Stimulated activated CD4-positive, alpha-beta T cell treated with anti-CD3 and anti-CD28 coated beads, Interleukin-15, amount 100 ng/mL, for 48 hours (primary cell): ENCODE measurements at regions not wholly inside any gene's neighbourhood (a gene's known extent, or its start where the extent isn't known, plus 50 kb on each side); places are given as distances from the start of the nearest gene placed in this dataset.
"Not testable (repeated sequence)": the region's sequence is repeated elsewhere in the genome, so short reads cannot be mapped to it uniquely, and the experiment has no call there.

Source experiments
- DNase-seq, 2 donors: peaks; one replicate each; pipeline ENCODE4 v3.0.0-alpha.2; 2020; ENCODE audit warnings: low read depth in 2 of 2

DNA sequence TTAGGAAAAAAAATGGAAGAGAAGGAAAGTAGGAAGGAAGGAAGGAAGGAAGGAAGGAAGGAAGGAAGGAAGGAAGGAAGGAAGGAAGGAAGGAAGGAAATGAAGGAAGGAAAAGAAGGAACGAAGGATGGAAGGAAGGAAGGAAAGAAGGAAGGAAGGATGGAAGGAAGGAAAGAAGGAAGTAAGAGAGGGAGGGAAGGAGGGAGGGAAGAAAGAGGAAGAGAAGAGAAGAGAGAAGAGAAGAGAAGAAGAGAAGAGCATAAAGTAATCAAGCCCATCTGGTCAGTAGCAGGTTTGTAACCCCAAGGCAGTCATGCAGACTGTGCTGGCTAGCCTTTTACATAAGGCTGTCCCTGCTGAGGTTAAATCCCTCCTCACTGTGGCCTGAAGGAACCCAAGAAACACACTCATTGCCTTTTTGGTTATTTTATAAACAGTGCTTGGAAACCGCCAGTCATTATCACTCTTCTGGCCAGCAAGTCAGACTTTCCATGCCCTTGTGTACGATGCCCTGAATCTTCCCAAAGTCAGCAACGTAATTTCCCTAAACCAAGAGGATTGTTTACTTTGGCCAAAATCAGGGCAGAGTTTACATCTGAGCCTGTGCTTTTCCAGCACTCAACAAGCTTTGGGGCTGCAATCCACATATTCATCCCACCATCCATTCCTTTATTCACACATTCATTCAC is 409.6 kb upstream of the MAF start:
- no peak for DNase-seq

GRCh38 chr16:80008857-80009256 is 408.3 kb upstream of the MAF start:
- DNase-seq = no peak

GRCh38 chr16:80007231-80007630 is 406.7 kb upstream of the MAF start:
- no peak for DNase-seq

GRCh38 chr16:80006241-80007215 is 406.0 kb upstream of the MAF start:
- no peak for DNase-seq

GRCh38 chr16:80004113-80004512 is 403.6 kb upstream of the MAF start:
- no peak for DNase-seq

DNA sequence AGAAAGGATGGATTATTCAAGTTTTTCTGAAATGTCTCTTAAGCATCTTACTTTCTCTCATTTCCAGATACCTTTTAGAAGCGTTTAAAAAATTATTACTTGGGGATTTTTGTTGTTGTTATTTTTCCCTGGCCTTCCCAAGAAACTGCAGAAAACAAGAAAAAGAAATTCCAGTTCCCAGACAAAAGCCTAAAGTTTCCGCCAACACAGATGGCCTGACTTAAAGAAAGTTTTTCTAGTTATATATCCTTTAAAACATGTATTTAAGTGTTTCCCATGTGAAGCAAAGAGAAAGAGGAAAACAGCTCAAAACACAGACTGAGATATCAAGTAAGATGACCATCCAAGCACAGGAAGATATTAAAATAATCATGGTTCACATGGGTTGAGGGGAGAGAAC is 401.7 kb upstream of the MAF start:
- DNase-seq = no peak

GRCh38 chr16:79998143-79998542 is 397.6 kb upstream of the MAF start:
- no peak for DNase-seq

DNA sequence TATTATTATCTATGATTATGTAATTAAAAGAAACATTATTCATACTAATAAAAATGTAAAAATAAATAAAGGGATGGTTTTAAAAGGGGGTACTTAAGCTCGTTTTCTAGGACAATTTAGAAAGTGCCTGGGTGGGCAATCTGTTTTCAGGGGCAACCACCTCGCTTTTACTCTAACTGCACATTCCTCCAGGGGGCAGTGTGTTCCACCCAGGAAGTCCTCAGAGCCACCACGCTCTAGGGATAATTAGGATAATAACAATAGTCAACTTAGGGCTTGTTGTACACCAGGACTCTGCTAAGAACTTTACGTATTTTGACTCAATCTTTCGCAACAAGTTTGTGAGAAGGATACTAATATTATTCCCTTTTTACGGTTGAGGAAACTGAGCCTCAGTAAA is 396.7 kb upstream of the MAF start:
- no peak for DNase-seq

DNA sequence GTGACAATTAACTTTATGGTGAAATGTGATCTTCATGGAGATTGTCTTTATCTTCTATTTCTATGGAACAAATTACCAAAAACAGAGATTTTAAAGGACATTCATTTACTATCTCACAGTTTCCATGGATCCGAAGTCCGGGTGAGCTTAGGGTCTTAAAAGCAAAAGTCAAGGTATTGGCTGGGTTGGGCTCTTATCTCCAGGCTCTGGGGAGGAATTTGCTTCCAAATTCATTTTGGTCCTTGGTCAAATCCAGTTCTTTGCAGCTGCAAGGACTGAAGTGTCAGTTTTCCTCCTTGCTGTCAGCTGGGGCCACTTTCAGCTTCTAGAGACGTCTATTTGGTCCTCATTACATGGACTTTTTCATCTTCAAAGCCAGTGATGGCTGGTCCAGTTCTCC is 395.8 kb upstream of the MAF start:
- DNase-seq = no peak

GRCh38 chr16:79995315-79995714 is 394.8 kb upstream of the MAF start:
- DNase-seq = no peak

GRCh38 chr16:79994418-79994817 is 393.9 kb upstream of the MAF start:
- DNase-seq = no peak

- no peak for DNase-seq
Measured at GRCh38 chr16:79993629-79994209, 393.2 kb upstream of the MAF start.

- DNase-seq = no peak
Measured at GRCh38 chr16:79991969-79992368, 391.4 kb upstream of the MAF start.

GRCh38 chr16:79988721-79989220 is 388.2 kb upstream of the MAF start:
- no peak for DNase-seq

GRCh38 chr16:79988089-79988488 is 387.6 kb upstream of the MAF start:
- no peak for DNase-seq

DNA sequence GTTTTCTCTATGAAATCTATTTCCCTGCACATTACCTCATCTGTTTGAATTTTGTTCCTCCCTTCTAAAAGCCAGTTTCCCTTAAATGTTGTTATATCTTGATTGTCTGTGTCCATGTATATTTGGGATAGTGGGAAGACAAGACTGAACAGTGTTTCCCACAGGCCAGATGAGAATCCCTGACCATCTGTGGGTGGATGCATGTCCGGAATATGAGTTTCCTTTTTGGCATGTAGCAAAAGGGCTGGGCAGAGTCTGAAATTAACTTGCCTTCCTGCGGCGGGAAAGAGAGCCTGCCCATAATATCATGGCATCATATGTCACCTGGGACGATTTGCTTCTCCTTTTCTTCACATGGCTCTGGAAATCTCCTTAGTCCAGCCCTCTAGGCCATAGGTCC is 385.8 kb upstream of the MAF start:
- no peak for DNase-seq

- DNase-seq = no peak
Measured at GRCh38 chr16:79985606-79986005, 385.1 kb upstream of the MAF start.

GRCh38 chr16:79984149-79984548 is 383.6 kb upstream of the MAF start:
- not testable (repeated sequence) for DNase-seq

GRCh38 chr16:79982862-79983261 is 382.3 kb upstream of the MAF start:
- DNase-seq = no peak

GRCh38 chr16:79982361-79982760 is 381.8 kb upstream of the MAF start:
- DNase-seq = no peak

DNA sequence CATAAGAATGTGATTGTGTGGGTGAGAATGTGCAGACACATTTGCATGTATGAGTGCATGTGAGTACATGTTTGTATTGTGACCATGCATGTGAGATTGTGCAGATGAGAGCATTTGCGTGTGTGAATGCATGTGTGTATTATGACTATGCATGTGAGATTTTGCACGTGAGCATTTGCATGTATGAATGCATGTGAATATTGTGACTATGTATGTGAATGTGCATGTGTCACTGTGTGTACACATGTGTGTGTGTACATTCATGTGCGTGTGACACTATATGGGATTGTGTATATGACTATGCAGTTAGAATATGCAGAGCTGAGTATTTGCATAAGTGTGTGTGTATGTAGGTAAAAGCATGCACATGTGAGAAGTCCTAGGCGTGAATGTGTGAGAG is 381.3 kb upstream of the MAF start:
- DNase-seq = no peak
